Uterus (tissue), 2 donors: ENCODE measurements at regions not wholly inside any gene's neighbourhood (a gene's known extent, or its start where the extent isn't known, plus 50 kb on each side); places are given as distances from the start of the nearest gene placed in this dataset.

Source experiments
- CTCF ChIP-seq, 4 experiments: fragments of 200-600 bp in 2 of 4; fragments of 450-650 bp in 2 of 4; sonication (generic) in 2 of 4; IDR thresholded peaks; one replicate each; pipeline ENCODE4 v1.5.1; 2016 to 2019; ENCODE audit warnings: antibody characterized with exemption in 4 of 4, mild to moderate bottlenecking in 2 of 4, moderate library complexity in 1 of 4
- POLR2A ChIP-seq, 2 donors: fragments of 450-650 bp; IDR thresholded peaks; one replicate each; pipeline ENCODE4 v1.6.1; 2016; ENCODE audit warnings: antibody characterized with exemption in 2 of 2, mild to moderate bottlenecking in 1 of 2, moderate library complexity in 1 of 2

- TF ChIP-seq CTCF (IDR thresholded peaks at IDR 0.05): no peak
- TF ChIP-seq POLR2A (IDR thresholded peaks at IDR 0.05): no peak
Observed at GRCh38 chr4:120130786-120131185, 64.1 kb upstream of the MAD2L1 start.
